Smooth muscle cell of the brain vasculature (primary cell): ENCODE measurements at regions not wholly inside any gene's neighbourhood (a gene's known extent, or its start where the extent isn't known, plus 50 kb on each side); places are given as distances from the start of the nearest gene placed in this dataset.
"Not testable (repeated sequence)": the region's sequence is repeated elsewhere in the genome, so short reads cannot be mapped to it uniquely, and the experiment has no call there.

Experiments
- DNase-seq: peaks from one replicate; pipeline ENCODE4 v3.0.0-alpha.2; 2012; ENCODE audit warnings: low read depth, low spot score

GRCh38 chr4:72779241-72779640 lies 210.2 kb upstream of the ADAMTS3 start:
- DNase-seq, result no peak

- no peak for DNase-seq
Observed at GRCh38 chr4:72777436-72777835, 208.4 kb upstream of the ADAMTS3 start.

GRCh38 chr4:72770708-72771107 lies 201.7 kb upstream of the ADAMTS3 start:
- no peak for DNase-seq

GRCh38 chr4:72768364-72768763 lies 199.3 kb upstream of the ADAMTS3 start:
- DNase-seq, result no peak

- DNase-seq, result peak; percentile 9
Observed at GRCh38 chr4:72767618-72768302, 198.7 kb upstream of the ADAMTS3 start.

GRCh38 chr4:72765788-72766187 lies 196.8 kb upstream of the ADAMTS3 start:
- not testable (repeated sequence) for DNase-seq

GRCh38 chr4:72761368-72762038 lies 192.5 kb upstream of the ADAMTS3 start:
- DNase-seq, result no peak

- DNase-seq, result not testable (repeated sequence)
Observed at GRCh38 chr4:72753414-72753813, 184.4 kb upstream of the ADAMTS3 start.

GRCh38 chr4:72744103-72744725 lies 175.2 kb upstream of the ADAMTS3 start:
- DNase-seq, result no peak

GRCh38 chr4:72743078-72743477 lies 174.1 kb upstream of the ADAMTS3 start:
- DNase-seq, result no peak

GRCh38 chr4:72715299-72715698 lies 146.3 kb upstream of the ADAMTS3 start:
- no peak for DNase-seq

GRCh38 chr4:72714482-72715279 lies 145.7 kb upstream of the ADAMTS3 start:
- DNase-seq, result no peak

GRCh38 chr4:72712997-72713396 lies 144.0 kb upstream of the ADAMTS3 start:
- DNase-seq, result no peak

- DNase-seq, result no peak
Observed at GRCh38 chr4:72709475-72709874, 140.5 kb upstream of the ADAMTS3 start.

- DNase-seq, result no peak
Observed at GRCh38 chr4:72706684-72707083, 137.7 kb upstream of the ADAMTS3 start.

GRCh38 chr4:72704925-72705640 lies 136.1 kb upstream of the ADAMTS3 start:
- DNase-seq, result not testable (repeated sequence)

- no peak for DNase-seq
Observed at GRCh38 chr4:72702948-72703347, 133.9 kb upstream of the ADAMTS3 start.

- peak; percentile 55 for DNase-seq
Observed at GRCh38 chr4:72701987-72702819, 133.2 kb upstream of the ADAMTS3 start.

- DNase-seq, result no peak
Observed at GRCh38 chr4:72690771-72691170, 121.8 kb upstream of the ADAMTS3 start.

GRCh38 chr4:72689923-72690322 lies 120.9 kb upstream of the ADAMTS3 start:
- no peak for DNase-seq
